ENCODE measurements at regions not wholly inside any gene's neighbourhood (a gene's known extent, or its start where the extent isn't known, plus 50 kb on each side); places are given as distances from the start of the nearest gene placed in this dataset.

DNA sequence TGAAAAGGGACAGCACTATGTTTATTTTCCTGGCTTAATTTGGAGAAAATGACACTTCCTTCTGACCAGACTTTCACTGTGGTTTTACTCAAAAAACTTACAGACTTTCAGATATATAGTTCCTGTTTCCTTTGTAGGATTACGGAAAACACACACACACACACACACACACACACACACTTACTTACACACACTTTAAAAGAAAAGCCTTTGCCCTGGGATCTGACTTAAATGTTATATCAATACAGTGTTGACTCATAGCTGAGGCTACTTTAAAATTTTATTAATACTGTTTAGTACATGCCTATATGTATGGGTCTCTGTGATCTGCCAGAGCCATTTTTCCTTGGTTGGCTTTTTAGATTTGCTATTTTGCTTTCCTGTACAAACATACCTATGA, 758.3 kb downstream of the DNAH5 start:
- Histone ChIP-seq H3K4me1 (ENCODE audit: insufficient read depth) (no peaks in the 10 kb centered on the region), H3K4me2 (no peak overlapping the region), H3K9me2 (ENCODE audit: insufficient read depth) (no peaks in the 10 kb centered on the region), H3K27ac (ENCODE audit: low read depth) (no peak overlapping the region), H4K20me1 (replicated peaks; ENCODE audit: insufficient read depth) (no peaks in the 10 kb centered on the region), H3K4me3 (no peak overlapping the region), H3K36me3 (ENCODE audit: insufficient read depth) (no peaks in the 10 kb centered on the region), H2AFZ (no peak overlapping the region), H3K79me2 (replicated peaks; ENCODE audit: insufficient read depth) (no peaks in the 10 kb centered on the region), H3K27me3 (ENCODE audit: insufficient read depth) (no peaks in the 10 kb centered on the region), H3F3A (replicated peaks; ENCODE audit: low read depth) (no peaks in the 10 kb centered on the region)
- Mint-ChIP-seq H3K4me3 (no peak overlapping the region), H3K9me3 (no peaks in the 10 kb centered on the region; the same call in 2 of the 3 replicates), H3K27ac (peak overlapping the region; percentile 23; the same call in 1 of the 2 replicates), H3K36me3 (ENCODE audit: low read depth) (no peaks in the 10 kb centered on the region), H3K4me1 (peaks cover 8% of the 10 kb centered on the region; the same call in 2 of the 3 replicates), H3K27me3 (ENCODE audit: insufficient read depth, low read depth, poor library complexity) (no peaks in the 10 kb centered on the region)
- no peak for TF ChIP-seq POLR2AphosphoS5 (IDR thresholded peaks at IDR 0.05; ENCODE audit: low read depth)
- no peak for TF ChIP-seq EZH2 (IDR thresholded peaks at IDR 0.05; ENCODE audit: low read depth, unreplicated experiment)
- TF ChIP-seq, protein P1, sequence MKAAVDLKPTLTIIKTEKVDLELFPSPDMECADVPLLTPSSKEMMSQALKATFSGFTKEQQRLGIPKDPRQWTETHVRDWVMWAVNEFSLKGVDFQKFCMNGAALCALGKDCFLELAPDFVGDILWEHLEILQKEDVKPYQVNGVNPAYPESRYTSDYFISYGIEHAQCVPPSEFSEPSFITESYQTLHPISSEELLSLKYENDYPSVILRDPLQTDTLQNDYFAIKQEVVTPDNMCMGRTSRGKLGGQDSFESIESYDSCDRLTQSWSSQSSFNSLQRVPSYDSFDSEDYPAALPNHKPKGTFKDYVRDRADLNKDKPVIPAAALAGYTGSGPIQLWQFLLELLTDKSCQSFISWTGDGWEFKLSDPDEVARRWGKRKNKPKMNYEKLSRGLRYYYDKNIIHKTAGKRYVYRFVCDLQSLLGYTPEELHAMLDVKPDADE (IDR thresholded peaks at IDR 0.05): no peak
- TF ChIP-seq JUNB (IDR thresholded peaks at IDR 0.05; ENCODE audit: unreplicated experiment): no peak
- no peak for TF ChIP-seq ZNF331 (CRISPR knock-in tag; IDR thresholded peaks at IDR 0.05; ENCODE audit: low read depth)
- no peak for TF ChIP-seq NANOG (IDR thresholded peaks at IDR 0.05; ENCODE audit: borderline replicate concordance)
- TF ChIP-seq CREB1 (CRISPR knock-in tag; IDR thresholded peaks at IDR 0.05; ENCODE audit: low read depth): no peak
- no peak for TF ChIP-seq STAT1 (IDR thresholded peaks at IDR 0.05; ENCODE audit: unreplicated experiment)
- TF ChIP-seq, protein P2, sequence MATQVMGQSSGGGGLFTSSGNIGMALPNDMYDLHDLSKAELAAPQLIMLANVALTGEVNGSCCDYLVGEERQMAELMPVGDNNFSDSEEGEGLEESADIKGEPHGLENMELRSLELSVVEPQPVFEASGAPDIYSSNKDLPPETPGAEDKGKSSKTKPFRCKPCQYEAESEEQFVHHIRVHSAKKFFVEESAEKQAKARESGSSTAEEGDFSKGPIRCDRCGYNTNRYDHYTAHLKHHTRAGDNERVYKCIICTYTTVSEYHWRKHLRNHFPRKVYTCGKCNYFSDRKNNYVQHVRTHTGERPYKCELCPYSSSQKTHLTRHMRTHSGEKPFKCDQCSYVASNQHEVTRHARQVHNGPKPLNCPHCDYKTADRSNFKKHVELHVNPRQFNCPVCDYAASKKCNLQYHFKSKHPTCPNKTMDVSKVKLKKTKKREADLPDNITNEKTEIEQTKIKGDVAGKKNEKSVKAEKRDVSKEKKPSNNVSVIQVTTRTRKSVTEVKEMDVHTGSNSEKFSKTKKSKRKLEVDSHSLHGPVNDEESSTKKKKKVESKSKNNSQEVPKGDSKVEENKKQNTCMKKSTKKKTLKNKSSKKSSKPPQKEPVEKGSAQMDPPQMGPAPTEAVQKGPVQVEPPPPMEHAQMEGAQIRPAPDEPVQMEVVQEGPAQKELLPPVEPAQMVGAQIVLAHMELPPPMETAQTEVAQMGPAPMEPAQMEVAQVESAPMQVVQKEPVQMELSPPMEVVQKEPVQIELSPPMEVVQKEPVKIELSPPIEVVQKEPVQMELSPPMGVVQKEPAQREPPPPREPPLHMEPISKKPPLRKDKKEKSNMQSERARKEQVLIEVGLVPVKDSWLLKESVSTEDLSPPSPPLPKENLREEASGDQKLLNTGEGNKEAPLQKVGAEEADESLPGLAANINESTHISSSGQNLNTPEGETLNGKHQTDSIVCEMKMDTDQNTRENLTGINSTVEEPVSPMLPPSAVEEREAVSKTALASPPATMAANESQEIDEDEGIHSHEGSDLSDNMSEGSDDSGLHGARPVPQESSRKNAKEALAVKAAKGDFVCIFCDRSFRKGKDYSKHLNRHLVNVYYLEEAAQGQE (IDR thresholded peaks at IDR 0.05; ENCODE audit: unreplicated experiment): no peak
- TF ChIP-seq EZH2phosphoT487 (IDR thresholded peaks at IDR 0.05; ENCODE audit: unreplicated experiment): no peak
- TF ChIP-seq, protein P3, sequence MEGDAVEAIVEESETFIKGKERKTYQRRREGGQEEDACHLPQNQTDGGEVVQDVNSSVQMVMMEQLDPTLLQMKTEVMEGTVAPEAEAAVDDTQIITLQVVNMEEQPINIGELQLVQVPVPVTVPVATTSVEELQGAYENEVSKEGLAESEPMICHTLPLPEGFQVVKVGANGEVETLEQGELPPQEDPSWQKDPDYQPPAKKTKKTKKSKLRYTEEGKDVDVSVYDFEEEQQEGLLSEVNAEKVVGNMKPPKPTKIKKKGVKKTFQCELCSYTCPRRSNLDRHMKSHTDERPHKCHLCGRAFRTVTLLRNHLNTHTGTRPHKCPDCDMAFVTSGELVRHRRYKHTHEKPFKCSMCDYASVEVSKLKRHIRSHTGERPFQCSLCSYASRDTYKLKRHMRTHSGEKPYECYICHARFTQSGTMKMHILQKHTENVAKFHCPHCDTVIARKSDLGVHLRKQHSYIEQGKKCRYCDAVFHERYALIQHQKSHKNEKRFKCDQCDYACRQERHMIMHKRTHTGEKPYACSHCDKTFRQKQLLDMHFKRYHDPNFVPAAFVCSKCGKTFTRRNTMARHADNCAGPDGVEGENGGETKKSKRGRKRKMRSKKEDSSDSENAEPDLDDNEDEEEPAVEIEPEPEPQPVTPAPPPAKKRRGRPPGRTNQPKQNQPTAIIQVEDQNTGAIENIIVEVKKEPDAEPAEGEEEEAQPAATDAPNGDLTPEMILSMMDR (conservative IDR thresholded peaks at IDR 0.05; ENCODE audit: low read depth in 2 of 2): no peak
- TF ChIP-seq, protein P4, sequence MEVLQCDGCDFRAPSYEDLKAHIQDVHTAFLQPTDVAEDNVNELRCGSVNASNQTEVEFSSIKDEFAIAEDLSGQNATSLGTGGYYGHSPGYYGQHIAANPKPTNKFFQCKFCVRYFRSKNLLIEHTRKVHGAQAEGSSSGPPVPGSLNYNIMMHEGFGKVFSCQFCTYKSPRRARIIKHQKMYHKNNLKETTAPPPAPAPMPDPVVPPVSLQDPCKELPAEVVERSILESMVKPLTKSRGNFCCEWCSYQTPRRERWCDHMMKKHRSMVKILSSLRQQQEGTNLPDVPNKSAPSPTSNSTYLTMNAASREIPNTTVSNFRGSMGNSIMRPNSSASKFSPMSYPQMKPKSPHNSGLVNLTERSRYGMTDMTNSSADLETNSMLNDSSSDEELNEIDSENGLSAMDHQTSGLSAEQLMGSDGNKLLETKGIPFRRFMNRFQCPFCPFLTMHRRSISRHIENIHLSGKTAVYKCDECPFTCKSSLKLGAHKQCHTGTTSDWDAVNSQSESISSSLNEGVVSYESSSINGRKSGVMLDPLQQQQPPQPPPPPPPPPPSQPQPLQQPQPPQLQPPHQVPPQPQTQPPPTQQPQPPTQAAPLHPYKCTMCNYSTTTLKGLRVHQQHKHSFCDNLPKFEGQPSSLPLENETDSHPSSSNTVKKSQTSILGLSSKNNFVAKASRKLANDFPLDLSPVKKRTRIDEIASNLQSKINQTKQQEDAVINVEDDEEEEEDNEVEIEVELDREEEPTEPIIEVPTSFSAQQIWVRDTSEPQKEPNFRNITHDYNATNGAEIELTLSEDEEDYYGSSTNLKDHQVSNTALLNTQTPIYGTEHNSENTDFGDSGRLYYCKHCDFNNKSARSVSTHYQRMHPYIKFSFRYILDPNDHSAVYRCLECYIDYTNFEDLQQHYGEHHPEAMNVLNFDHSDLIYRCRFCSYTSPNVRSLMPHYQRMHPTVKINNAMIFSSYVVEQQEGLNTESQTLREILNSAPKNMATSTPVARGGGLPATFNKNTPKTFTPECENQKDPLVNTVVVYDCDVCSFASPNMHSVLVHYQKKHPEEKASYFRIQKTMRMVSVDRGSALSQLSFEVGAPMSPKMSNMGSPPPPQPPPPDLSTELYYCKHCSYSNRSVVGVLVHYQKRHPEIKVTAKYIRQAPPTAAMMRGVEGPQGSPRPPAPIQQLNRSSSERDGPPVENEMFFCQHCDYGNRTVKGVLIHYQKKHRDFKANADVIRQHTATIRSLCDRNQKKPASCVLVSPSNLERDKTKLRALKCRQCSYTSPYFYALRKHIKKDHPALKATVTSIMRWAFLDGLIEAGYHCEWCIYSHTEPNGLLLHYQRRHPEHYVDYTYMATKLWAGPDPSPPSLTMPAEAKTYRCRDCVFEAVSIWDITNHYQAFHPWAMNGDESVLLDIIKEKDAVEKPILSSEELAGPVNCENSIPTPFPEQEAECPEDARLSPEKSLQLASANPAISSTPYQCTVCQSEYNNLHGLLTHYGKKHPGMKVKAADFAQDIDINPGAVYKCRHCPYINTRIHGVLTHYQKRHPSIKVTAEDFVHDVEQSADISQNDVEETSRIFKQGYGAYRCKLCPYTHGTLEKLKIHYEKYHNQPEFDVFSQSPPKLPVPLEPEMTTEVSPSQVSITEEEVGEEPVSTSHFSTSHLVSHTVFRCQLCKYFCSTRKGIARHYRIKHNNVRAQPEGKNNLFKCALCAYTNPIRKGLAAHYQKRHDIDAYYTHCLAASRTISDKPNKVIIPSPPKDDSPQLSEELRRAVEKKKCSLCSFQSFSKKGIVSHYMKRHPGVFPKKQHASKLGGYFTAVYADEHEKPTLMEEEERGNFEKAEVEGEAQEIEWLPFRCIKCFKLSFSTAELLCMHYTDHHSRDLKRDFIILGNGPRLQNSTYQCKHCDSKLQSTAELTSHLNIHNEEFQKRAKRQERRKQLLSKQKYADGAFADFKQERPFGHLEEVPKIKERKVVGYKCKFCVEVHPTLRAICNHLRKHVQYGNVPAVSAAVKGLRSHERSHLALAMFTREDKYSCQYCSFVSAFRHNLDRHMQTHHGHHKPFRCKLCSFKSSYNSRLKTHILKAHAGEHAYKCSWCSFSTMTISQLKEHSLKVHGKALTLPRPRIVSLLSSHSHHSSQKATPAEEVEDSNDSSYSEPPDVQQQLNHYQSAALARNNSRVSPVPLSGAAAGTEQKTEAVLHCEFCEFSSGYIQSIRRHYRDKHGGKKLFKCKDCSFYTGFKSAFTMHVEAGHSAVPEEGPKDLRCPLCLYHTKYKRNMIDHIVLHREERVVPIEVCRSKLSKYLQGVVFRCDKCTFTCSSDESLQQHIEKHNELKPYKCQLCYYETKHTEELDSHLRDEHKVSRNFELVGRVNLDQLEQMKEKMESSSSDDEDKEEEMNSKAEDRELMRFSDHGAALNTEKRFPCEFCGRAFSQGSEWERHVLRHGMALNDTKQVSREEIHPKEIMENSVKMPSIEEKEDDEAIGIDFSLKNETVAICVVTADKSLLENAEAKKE (CRISPR knock-in tag; IDR thresholded peaks at IDR 0.05): no peak
- no peak for TF ChIP-seq ZNF114 (CRISPR knock-in tag; IDR thresholded peaks at IDR 0.05)
- DNase-seq (ENCODE audit: low spot score) (no peak), ATAC-seq (no peak)

All from GM23338 (cell line).